OCI-LY3 (cell line): ENCODE measurements at regions not wholly inside any gene's neighbourhood (a gene's known extent, or its start where the extent isn't known, plus 50 kb on each side); places are given as distances from the start of the nearest gene placed in this dataset.

ENCODE experiments used
- H2AFZ ChIP-seq: fragments of 200-600, 300-600 bp; shearing (Covaris generic); 2 replicates; pipeline ENCODE4 v1.6.0; 2014; ENCODE audit warnings: antibody characterized with exemption, low read depth, low read length
- H3K27ac ChIP-seq: fragments of 200-600, 300-600 bp; sonication (generic); 2 replicates; pipeline ENCODE4 v1.5.1; 2014; ENCODE audit warnings: mild to moderate bottlenecking, low read length, moderate library complexity, mixed read lengths
- H3K27me3 ChIP-seq: fragments of 200-600, 300-600 bp; sonication (generic); 2 replicates; pipeline ENCODE4 v1.6.1; 2014; ENCODE audit warnings: low read depth, low read length, mixed read lengths
- H3K36me3 ChIP-seq: fragments of 200-600, 300-600 bp; sonication (generic); replicated peaks from 2 replicates; pipeline ENCODE3; 2014; ENCODE audit warnings: low read depth, low read length, mixed read lengths
- H3K4me1 ChIP-seq: fragments of 300-600, 200-600 bp; sonication (generic); 2 replicates; pipeline ENCODE4 v1.6.1; 2014; ENCODE audit warnings: low read length, mixed read lengths
- H3K4me2 ChIP-seq: fragments of 200-600, 300-600 bp; sonication (generic); 2 replicates; pipeline ENCODE4 v1.6.1; 2014; ENCODE audit warnings: low read length, mixed read lengths
- H3K4me3 ChIP-seq: fragments of 300-600, 200-600 bp; sonication (generic); 2 replicates; pipeline ENCODE4 v1.5.1; 2014; ENCODE audit warnings: antibody characterized with exemption, mild to moderate bottlenecking, low read length, moderate library complexity
- H3K79me2 ChIP-seq: fragments of 300-600, 200-600 bp; shearing (Covaris generic); 2 replicates; pipeline ENCODE4 v1.6.1; 2014; ENCODE audit warnings: mild to moderate bottlenecking, low read length, mixed read lengths
- H3K9ac ChIP-seq: fragments of 300-600, 200-600 bp; shearing (Covaris generic); 2 replicates; pipeline ENCODE4 v1.6.0; 2014; ENCODE audit warnings: mild to moderate bottlenecking, low read length, moderate library complexity
- H3K9me3 ChIP-seq: fragments of 200-600, 300-600 bp; shearing (Covaris generic); 2 replicates; pipeline ENCODE4 v1.6.1; 2014; ENCODE audit warnings: low read length, mixed read lengths; ENCODE audit not compliant: insufficient read depth
- H4K20me1 ChIP-seq: fragments of 200-600, 300-600 bp; sonication (generic); 2 replicates; pipeline ENCODE4 v1.6.1; 2016; ENCODE audit warnings: low read length, mixed read lengths; ENCODE audit not compliant: insufficient read depth
- EZH2phosphoT487 ChIP-seq: fragments of 200-600 bp; shearing (Covaris generic); IDR thresholded peaks from 2 replicates; pipeline ENCODE4 v1.6.1; 2018; ENCODE audit warnings: antibody characterized with exemption, mixed run types, low read depth
- TF ChIP-seq, protein P1 (sequence below): fragments of 200-600, 300-600 bp; sonication (generic); IDR thresholded peaks from 2 replicates; pipeline ENCODE4 v1.5.1; 2014; ENCODE audit warnings: antibody characterized with exemption, low read length, low read depth

DNA sequence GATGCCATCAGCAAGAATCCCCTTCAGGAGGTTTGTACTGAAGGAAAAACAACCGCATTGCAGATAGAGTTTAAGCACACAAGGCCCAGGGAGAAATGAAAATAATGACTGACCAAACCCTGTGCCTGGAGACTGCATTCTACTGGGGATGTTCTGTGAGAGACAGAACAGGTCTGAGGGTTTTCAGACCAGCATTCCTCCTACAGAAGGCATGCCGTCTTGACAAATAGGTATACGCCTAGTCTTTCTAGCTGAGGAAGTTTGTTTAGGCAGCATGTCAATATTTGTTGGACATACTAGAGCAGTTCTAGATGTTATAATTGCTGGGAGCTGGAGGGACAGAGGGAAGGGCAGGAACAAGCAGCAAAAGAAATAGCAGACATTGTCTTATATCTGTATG is 68.4 kb upstream of the SCOC start:
- TF ChIP-seq EZH2phosphoT487: no peak
- TF ChIP-seq, protein P1, sequence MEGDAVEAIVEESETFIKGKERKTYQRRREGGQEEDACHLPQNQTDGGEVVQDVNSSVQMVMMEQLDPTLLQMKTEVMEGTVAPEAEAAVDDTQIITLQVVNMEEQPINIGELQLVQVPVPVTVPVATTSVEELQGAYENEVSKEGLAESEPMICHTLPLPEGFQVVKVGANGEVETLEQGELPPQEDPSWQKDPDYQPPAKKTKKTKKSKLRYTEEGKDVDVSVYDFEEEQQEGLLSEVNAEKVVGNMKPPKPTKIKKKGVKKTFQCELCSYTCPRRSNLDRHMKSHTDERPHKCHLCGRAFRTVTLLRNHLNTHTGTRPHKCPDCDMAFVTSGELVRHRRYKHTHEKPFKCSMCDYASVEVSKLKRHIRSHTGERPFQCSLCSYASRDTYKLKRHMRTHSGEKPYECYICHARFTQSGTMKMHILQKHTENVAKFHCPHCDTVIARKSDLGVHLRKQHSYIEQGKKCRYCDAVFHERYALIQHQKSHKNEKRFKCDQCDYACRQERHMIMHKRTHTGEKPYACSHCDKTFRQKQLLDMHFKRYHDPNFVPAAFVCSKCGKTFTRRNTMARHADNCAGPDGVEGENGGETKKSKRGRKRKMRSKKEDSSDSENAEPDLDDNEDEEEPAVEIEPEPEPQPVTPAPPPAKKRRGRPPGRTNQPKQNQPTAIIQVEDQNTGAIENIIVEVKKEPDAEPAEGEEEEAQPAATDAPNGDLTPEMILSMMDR: no peak

DNA sequence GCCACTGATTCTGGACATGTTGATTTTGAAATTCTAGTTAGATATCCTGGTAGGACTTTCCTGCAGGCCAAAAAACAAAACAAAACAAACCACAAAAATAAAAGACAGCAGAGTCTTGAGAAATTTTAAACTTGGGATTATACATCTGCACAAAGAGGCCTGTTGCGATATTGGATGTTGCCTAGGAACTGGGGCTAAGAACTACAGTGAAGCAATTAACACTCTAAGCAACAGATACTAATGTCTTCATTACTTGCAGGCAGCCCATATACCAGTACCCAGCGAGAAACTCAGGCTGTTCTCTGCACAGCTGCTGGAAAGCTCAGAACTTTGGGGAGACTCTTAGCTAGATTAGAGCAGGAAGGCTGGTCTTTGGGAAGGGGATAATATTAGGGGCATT is 69.1 kb upstream of the SCOC start:
- H3K4me2 ChIP-seq: no peak overlapping the region
- H3K79me2 ChIP-seq: no peaks in the 10 kb centered on the region
- no peak overlapping the region for H3K4me3 ChIP-seq
- no peaks in the 10 kb centered on the region for H3K9me3 ChIP-seq
- no peak overlapping the region for H3K27ac ChIP-seq
- no peak overlapping the region for H2AFZ ChIP-seq
- H3K36me3 ChIP-seq: no peaks in the 10 kb centered on the region
- H3K4me1 ChIP-seq: no peaks in the 10 kb centered on the region
- TF ChIP-seq EZH2phosphoT487: no peak
- TF ChIP-seq, protein P1: no peak
- H4K20me1 ChIP-seq: no peaks in the 10 kb centered on the region
- no peak overlapping the region for H3K9ac ChIP-seq
- peaks cover 45% of the 10 kb centered on the region for H3K27me3 ChIP-seq

More for the DNA sequence above, 68.4 kb upstream of the SCOC start:
- Histone ChIP-seq H3K4me1 (no peaks in the 10 kb centered on the region), H3K9me3 (no peaks in the 10 kb centered on the region), H4K20me1 (no peaks in the 10 kb centered on the region), H3K36me3 (no peaks in the 10 kb centered on the region), H3K4me3 (no peak overlapping the region), H3K27me3 (peaks cover 50% of the 10 kb centered on the region), H3K27ac (no peak overlapping the region), H3K9ac (no peak overlapping the region), H3K79me2 (no peaks in the 10 kb centered on the region), H3K4me2 (no peak overlapping the region), H2AFZ (no peak overlapping the region)

DNA sequence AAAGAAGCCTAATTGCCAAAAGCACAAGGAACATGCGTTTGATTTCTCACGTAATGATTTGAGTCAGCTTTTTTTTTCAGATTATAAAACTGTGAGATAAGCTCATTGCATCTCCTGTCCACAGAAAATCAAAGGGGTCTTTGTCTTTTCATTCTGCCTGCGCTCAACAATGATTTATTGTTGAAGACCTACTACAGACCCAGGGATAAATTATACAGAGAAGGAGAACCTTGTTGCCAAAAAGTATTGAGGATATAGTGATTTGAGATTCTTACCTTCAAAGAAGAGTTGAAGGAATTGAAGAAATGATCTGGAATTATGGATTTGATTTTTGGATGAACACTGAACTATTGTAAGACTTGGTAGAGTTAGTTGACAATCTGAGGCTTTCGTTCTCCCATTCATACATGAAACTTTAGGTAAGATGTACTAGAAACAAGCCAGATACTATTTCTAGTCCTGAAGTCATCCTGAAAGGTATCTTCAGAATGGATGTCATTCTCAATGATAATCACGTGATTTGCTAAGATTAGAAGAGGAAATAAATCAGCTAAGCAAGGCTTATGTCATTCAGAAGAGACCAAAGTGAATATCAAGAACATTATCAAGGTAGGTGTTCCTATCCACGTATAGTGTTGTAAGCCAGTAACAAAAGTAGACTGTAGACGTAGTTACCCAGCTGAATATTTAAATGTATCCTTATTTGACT is 71.1 kb upstream of the SCOC start:
- H3K27me3 ChIP-seq: peaks cover 34% of the 10 kb centered on the region
- H3K9ac ChIP-seq: no peak overlapping the region
- H3K36me3 ChIP-seq: no peaks in the 10 kb centered on the region
- TF ChIP-seq EZH2phosphoT487: no peak
- TF ChIP-seq, protein P1: no peak
- H3K4me3 ChIP-seq: no peak overlapping the region
- no peak overlapping the region for H2AFZ ChIP-seq
- H3K4me1 ChIP-seq: no peaks in the 10 kb centered on the region
- H3K79me2 ChIP-seq: no peaks in the 10 kb centered on the region
- H3K27ac ChIP-seq: no peak overlapping the region
- no peaks in the 10 kb centered on the region for H4K20me1 ChIP-seq
- H3K9me3 ChIP-seq: no peaks in the 10 kb centered on the region
- no peak overlapping the region for H3K4me2 ChIP-seq

DNA sequence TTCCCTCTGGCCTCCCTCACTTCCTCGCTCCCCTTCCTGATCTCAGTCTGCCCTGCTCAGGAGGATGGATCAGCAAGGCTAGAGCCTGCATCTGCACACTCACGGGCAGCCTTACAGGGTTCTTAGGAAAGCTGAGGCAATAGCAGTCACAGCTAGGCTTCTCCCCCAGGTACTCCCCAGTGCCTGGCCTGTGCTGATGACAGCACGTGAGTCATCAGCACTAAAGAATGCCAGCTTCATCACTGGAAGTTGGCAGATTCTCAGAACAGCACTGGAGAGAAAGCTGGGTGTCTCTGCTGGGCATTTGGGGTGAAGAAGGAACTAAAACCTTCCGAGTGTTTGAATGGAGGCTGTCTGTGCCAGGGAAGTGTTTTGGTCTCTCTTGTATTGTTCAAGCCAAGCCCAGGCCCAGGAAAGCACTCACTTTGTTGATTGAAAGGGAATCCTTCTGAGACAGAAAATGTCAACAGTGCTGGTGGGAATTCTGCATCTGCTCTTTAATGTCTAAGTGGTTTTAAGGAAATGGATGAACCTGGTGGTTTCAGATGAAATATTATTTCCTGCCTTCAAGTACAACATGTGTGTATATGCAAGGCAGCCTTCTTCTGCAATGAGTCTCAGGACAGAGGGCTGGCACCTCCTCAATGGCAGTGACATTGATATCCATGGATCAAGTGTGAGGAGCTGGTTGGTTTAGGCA is 73.0 kb upstream of the SCOC start:
- no peak overlapping the region for H3K4me2 ChIP-seq
- no peaks in the 10 kb centered on the region for H3K79me2 ChIP-seq
- H3K9ac ChIP-seq: no peak overlapping the region
- peaks cover 33% of the 10 kb centered on the region for H3K27me3 ChIP-seq
- H2AFZ ChIP-seq: no peak overlapping the region
- no peaks in the 10 kb centered on the region for H4K20me1 ChIP-seq
- H3K4me3 ChIP-seq: no peak overlapping the region
- H3K27ac ChIP-seq: no peak overlapping the region
- H3K4me1 ChIP-seq: no peaks in the 10 kb centered on the region
- H3K9me3 ChIP-seq: no peaks in the 10 kb centered on the region
- no peaks in the 10 kb centered on the region for H3K36me3 ChIP-seq
- TF ChIP-seq, protein P1: no peak
- TF ChIP-seq EZH2phosphoT487: no peak
